ENCODE measurements at regions not wholly inside any gene's neighbourhood (a gene's known extent, or its start where the extent isn't known, plus 50 kb on each side); places are given as distances from the start of the nearest gene placed in this dataset.

DNA sequence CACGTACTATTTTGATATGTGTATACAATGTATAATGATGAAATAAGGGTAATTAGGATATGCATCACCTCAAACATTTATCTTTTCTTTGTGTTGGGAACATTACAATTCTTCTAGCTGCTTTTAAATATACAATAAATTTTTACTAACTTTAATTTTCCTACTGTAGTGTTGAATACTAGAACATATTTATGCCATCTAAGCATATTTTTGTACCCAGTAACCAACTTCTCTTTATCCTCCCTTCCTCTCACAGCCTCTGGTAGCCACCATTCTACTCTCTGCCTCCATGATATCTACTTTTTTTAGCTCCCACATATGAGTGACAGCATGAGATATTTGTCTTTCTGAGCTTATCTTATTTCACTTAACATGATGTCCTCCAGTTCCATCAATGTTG is 468.0 kb downstream of the COL11A1 start:
- no peak overlapping the region for H3K27ac ChIP-seq (ENCODE audit: low read depth in 1 of 2, low read length in 1 of 2)
- H3K27me3 ChIP-seq (ENCODE audit: control insufficient read depth in 2 of 2, insufficient read depth in 1 of 2, low read length in 1 of 2), result no peaks in the 10 kb centered on the region
- no peak overlapping the region for H3K4me3 ChIP-seq (ENCODE audit: low read length in 2 of 2)
- no peaks in the 10 kb centered on the region for H3K36me3 ChIP-seq (ENCODE audit: control insufficient read depth in 2 of 2, insufficient read depth in 2 of 2, low read length in 1 of 2)
- 92% methylated on average over 1 of the region's 1 CpG for WGBS
- no peak for DNase-seq (ENCODE audit: low read depth in 6 of 9, low spot score in 9 of 9)
- no peaks in the 10 kb centered on the region for H3K9me3 ChIP-seq (ENCODE audit: control insufficient read depth in 2 of 2, insufficient read depth in 1 of 2, low read length in 1 of 2)
- no peaks in the 10 kb centered on the region for H3K4me1 ChIP-seq (ENCODE audit: control insufficient read depth in 2 of 2, insufficient read depth in 2 of 2, low read length in 2 of 2)

DNA sequence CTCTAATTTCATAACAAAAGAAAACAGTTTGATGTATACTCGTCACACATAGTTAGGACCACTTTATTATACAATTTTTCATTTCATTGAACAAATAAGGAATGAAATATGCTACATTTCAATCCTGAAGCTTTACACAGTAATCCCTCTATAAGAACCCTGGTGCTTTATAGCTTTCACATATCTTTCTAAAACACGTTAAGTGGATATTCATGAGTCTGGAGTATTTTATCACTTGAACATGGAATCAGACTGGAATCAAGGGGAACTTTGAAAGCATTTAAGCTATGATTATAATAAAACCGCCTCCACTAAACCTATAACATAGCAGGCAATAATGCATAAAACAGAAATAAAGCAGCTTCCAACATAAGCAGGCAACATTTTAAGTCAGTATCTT is 476.6 kb downstream of the COL11A1 start:
- Histone ChIP-seq H3K9me3 (ENCODE audit: control insufficient read depth in 2 of 2, insufficient read depth in 1 of 2, low read length in 1 of 2) (no peaks in the 10 kb centered on the region), H3K36me3 (ENCODE audit: control insufficient read depth in 2 of 2, insufficient read depth in 2 of 2, low read length in 1 of 2) (no peaks in the 10 kb centered on the region), H3K27ac (ENCODE audit: low read depth in 1 of 2, low read length in 1 of 2) (no peak overlapping the region), H3K27me3 (ENCODE audit: control insufficient read depth in 2 of 2, insufficient read depth in 1 of 2, low read length in 1 of 2) (no peaks in the 10 kb centered on the region), H3K4me3 (ENCODE audit: low read length in 2 of 2) (no peak overlapping the region), H3K4me1 (ENCODE audit: control insufficient read depth in 2 of 2, insufficient read depth in 2 of 2, low read length in 2 of 2) (no peaks in the 10 kb centered on the region)
- WGBS, result 88% methylated on average over 3 of the region's 3 CpGs
- no peak for DNase-seq (ENCODE audit: low read depth in 6 of 9, low spot score in 9 of 9)

DNA sequence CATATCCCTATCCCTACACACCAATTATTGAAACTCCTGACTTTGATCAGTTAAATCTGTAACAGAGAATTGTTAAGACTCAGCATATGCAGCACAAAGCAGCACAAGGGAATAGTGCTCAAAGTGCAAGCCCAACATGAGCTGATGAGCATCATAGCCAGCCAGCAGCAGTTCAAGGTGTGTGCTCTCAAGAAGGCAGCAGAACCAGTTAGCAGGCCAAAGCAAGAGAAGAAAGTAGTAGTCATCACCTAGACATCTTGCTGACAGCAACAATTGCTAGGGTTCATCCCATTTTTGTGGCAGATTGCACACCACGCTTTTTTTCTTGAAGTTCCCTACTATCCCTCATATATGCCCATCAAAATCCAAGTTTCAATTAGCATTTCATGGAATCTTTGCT is 478.3 kb downstream of the COL11A1 start:
- no peak for DNase-seq (ENCODE audit: low read depth in 6 of 9, low spot score in 9 of 9)
- no peak overlapping the region for H3K27ac ChIP-seq (ENCODE audit: low read depth in 1 of 2, low read length in 1 of 2)

DNA sequence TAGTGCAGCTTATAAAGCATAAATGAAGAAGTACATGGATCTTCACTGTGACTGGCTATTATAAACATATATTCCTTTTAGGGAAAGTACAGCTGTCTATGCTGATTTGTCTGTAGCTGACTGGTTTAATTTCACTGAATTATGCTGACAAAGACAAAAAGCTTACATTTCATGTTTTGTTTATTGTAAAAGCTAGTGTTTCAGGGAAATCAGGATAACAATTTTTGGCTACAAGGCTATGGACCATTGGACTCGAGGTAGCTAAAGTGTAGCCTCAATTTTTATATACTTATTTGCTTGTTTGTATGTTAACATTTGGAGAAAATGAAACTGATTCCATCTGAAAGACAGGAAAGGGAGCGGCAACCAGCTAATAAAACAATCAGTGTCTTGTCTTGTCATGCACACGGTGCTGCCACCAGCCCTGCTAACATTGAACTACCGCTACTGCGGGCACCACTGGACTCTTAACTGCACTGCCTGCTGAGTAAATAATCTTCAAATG is 480.2 kb downstream of the COL11A1 start:
- WGBS, result 80% methylated on average over 5 of the region's 5 CpGs
- DNase-seq (ENCODE audit: low read depth in 6 of 9, low spot score in 9 of 9), result no peak
- no peak overlapping the region for H3K4me3 ChIP-seq (ENCODE audit: low read length in 2 of 2)

More for the DNA sequence above, 478.3 kb downstream of the COL11A1 start:
- Histone ChIP-seq H3K4me3 (ENCODE audit: low read length in 2 of 2) (no peak overlapping the region), H3K4me1 (ENCODE audit: control insufficient read depth in 2 of 2, insufficient read depth in 2 of 2, low read length in 2 of 2) (no peaks in the 10 kb centered on the region), H3K9me3 (ENCODE audit: control insufficient read depth in 2 of 2, insufficient read depth in 1 of 2, low read length in 1 of 2) (no peaks in the 10 kb centered on the region), H3K27me3 (ENCODE audit: control insufficient read depth in 2 of 2, insufficient read depth in 1 of 2, low read length in 1 of 2) (no peaks in the 10 kb centered on the region), H3K36me3 (ENCODE audit: control insufficient read depth in 2 of 2, insufficient read depth in 2 of 2, low read length in 1 of 2) (no peaks in the 10 kb centered on the region)
- WGBS, result 94% methylated on average over 1 of the region's 1 CpG

DNA sequence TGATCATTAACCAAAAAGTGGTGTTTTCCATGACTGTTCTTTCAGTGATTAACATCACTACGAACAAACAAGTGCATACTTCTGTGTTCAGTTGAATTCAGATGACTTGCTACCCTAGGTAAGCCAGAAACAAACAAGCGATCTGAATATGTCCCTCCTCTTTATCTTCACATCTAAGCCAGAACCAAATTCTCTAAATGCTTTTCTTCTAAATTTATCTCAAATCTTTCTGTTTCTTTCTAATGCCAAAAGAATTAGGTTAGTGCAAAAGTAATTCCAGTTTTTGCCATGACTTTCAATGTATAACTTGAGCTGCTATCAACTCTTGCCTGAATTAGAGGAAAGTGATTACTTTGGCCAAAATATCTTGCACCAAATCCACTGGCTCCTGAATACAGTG is 481.2 kb downstream of the COL11A1 start:
- H3K4me3 ChIP-seq (ENCODE audit: low read length in 2 of 2), result no peak overlapping the region
- no peaks in the 10 kb centered on the region for H3K9me3 ChIP-seq (ENCODE audit: control insufficient read depth in 2 of 2, insufficient read depth in 1 of 2, low read length in 1 of 2)
- H3K27me3 ChIP-seq (ENCODE audit: control insufficient read depth in 2 of 2, insufficient read depth in 1 of 2, low read length in 1 of 2), result no peaks in the 10 kb centered on the region
- no peaks in the 10 kb centered on the region for H3K36me3 ChIP-seq (ENCODE audit: control insufficient read depth in 2 of 2, insufficient read depth in 2 of 2, low read length in 1 of 2)
- 88% methylated on average over 2 of the region's 2 CpGs for WGBS
- no peaks in the 10 kb centered on the region for H3K4me1 ChIP-seq (ENCODE audit: control insufficient read depth in 2 of 2, insufficient read depth in 2 of 2, low read length in 2 of 2)
- H3K27ac ChIP-seq (ENCODE audit: low read depth in 1 of 2, low read length in 1 of 2), result no peak overlapping the region
- no peak for DNase-seq (ENCODE audit: low read depth in 6 of 9, low spot score in 9 of 9)

More for the DNA sequence above, 480.2 kb downstream of the COL11A1 start:
- Histone ChIP-seq H3K4me1 (ENCODE audit: control insufficient read depth in 2 of 2, insufficient read depth in 2 of 2, low read length in 2 of 2) (no peaks in the 10 kb centered on the region), H3K36me3 (ENCODE audit: control insufficient read depth in 2 of 2, insufficient read depth in 2 of 2, low read length in 1 of 2) (no peaks in the 10 kb centered on the region), H3K27me3 (ENCODE audit: control insufficient read depth in 2 of 2, insufficient read depth in 1 of 2, low read length in 1 of 2) (no peaks in the 10 kb centered on the region), H3K27ac (ENCODE audit: low read depth in 1 of 2, low read length in 1 of 2) (no peak overlapping the region), H3K9me3 (ENCODE audit: control insufficient read depth in 2 of 2, insufficient read depth in 1 of 2, low read length in 1 of 2) (no peaks in the 10 kb centered on the region)

DNA sequence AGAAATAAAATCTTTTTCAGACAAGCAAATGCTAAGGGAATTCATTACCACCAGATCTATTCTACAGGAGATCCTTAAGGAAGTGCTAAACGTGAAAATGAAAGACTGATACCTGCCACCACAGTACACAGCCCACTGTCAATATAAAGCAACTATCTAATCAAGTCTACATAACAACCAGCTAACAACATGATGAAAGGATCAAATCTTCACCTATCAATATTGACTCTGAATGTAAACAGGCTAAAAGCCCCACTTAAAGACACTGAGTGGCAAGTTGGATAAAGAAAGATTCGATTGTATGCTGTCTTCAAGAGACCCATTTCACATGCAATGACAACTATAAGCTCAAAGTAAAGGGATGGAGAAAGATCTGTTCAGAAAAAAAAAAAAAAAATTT is 492.4 kb downstream of the COL11A1 start:
- WGBS, result 59% methylated on average over 2 of the region's 2 CpGs
- H3K27ac ChIP-seq (ENCODE audit: low read depth in 1 of 2, low read length in 1 of 2), result no peak overlapping the region
- H3K9me3 ChIP-seq (ENCODE audit: control insufficient read depth in 2 of 2, insufficient read depth in 1 of 2, low read length in 1 of 2), result no peaks in the 10 kb centered on the region
- no peaks in the 10 kb centered on the region for H3K4me1 ChIP-seq (ENCODE audit: control insufficient read depth in 2 of 2, insufficient read depth in 2 of 2, low read length in 2 of 2)
- no peak overlapping the region for H3K4me3 ChIP-seq (ENCODE audit: low read length in 2 of 2)
- no peaks in the 10 kb centered on the region for H3K27me3 ChIP-seq (ENCODE audit: control insufficient read depth in 2 of 2, insufficient read depth in 1 of 2, low read length in 1 of 2)
- H3K36me3 ChIP-seq (ENCODE audit: control insufficient read depth in 2 of 2, insufficient read depth in 2 of 2, low read length in 1 of 2), result no peaks in the 10 kb centered on the region
- no peak for DNase-seq (ENCODE audit: low read depth in 6 of 9, low spot score in 9 of 9)

DNA sequence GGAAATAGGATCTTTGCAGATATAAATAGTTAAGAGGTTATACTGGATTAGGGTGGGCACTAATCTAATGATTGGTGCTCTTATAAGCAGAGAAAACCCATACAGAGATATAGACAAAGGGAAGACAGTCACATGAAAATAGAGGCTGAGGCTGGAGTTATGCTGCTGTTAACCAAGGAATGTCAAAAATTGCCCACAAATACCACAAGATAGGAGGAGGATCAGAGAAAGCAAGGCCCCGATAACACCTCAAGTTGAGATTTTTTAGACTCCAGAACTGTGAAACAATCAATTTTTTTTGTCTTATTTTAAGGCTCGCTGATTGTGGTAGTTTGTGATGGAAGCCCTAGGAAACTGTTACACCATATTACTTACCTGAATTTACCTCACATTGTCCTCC is 513.2 kb downstream of the COL11A1 start:
- 97% methylated on average over 2 of the region's 2 CpGs for WGBS
- Histone ChIP-seq H3K4me1 (ENCODE audit: control insufficient read depth in 2 of 2, insufficient read depth in 2 of 2, low read length in 2 of 2) (no peaks in the 10 kb centered on the region), H3K27ac (ENCODE audit: low read depth in 1 of 2, low read length in 1 of 2) (no peak overlapping the region)

DNA sequence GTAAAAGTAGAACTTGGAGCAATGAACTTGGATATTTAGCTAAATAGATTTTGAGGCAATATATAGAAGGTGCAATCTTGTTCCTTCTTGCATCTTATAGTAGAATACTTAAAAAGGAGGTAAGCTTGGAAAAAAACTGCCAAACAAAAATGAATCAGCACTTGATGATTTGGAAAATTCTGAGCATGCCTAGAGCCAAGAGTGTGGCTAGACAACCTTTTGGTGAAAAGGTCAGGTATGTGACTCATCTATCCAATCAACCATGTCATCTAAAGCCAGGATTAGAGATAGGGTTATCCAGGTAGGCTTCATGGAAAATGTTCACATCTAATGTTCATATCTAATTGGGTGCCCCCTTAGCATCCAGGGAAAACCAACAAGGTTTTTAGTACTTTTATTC is 515.0 kb downstream of the COL11A1 start:
- Histone ChIP-seq H3K36me3 (ENCODE audit: control insufficient read depth in 2 of 2, insufficient read depth in 2 of 2, low read length in 1 of 2) (no peaks in the 10 kb centered on the region), H3K27ac (ENCODE audit: low read depth in 1 of 2, low read length in 1 of 2) (no peak overlapping the region), H3K4me3 (ENCODE audit: low read length in 2 of 2) (no peak overlapping the region), H3K4me1 (ENCODE audit: control insufficient read depth in 2 of 2, insufficient read depth in 2 of 2, low read length in 2 of 2) (no peaks in the 10 kb centered on the region), H3K9me3 (ENCODE audit: control insufficient read depth in 2 of 2, insufficient read depth in 1 of 2, low read length in 1 of 2) (no peaks in the 10 kb centered on the region), H3K27me3 (ENCODE audit: control insufficient read depth in 2 of 2, insufficient read depth in 1 of 2, low read length in 1 of 2) (no peaks in the 10 kb centered on the region)
- DNase-seq (ENCODE audit: low read depth in 6 of 9, low spot score in 9 of 9), result no peak

More for the DNA sequence above, 513.2 kb downstream of the COL11A1 start:
- no peaks in the 10 kb centered on the region for H3K36me3 ChIP-seq (ENCODE audit: control insufficient read depth in 2 of 2, insufficient read depth in 2 of 2, low read length in 1 of 2)
- DNase-seq (ENCODE audit: low read depth in 6 of 9, low spot score in 9 of 9), result no peak
- H3K4me3 ChIP-seq (ENCODE audit: low read length in 2 of 2), result no peak overlapping the region
- H3K9me3 ChIP-seq (ENCODE audit: control insufficient read depth in 2 of 2, insufficient read depth in 1 of 2, low read length in 1 of 2), result no peaks in the 10 kb centered on the region
- no peaks in the 10 kb centered on the region for H3K27me3 ChIP-seq (ENCODE audit: control insufficient read depth in 2 of 2, insufficient read depth in 1 of 2, low read length in 1 of 2)

DNA sequence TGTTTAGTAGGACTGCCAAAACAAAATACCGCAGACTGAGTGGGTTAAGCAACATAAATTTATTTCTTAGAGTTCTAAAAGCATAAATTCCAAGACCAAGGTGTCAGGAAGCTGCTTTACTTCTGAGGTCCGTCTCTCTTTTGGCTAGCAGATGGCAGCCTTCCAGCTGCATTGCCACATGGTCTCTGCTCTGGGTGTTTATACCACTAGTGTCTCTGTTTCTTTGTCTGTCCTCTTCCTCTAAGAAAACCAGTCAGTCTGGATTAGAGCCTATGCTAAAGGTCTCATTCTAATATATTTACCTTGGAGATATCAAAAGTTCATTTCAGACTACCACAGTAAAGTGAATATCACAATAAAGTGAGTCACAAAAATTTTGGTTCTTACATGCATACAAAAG is 519.8 kb downstream of the COL11A1 start:
- no peak overlapping the region for H3K4me3 ChIP-seq (ENCODE audit: low read length in 2 of 2)
- no peak overlapping the region for H3K27ac ChIP-seq (ENCODE audit: low read depth in 1 of 2, low read length in 1 of 2)
- H3K27me3 ChIP-seq (ENCODE audit: control insufficient read depth in 2 of 2, insufficient read depth in 1 of 2, low read length in 1 of 2), result no peaks in the 10 kb centered on the region
- DNase-seq (ENCODE audit: low read depth in 6 of 9, low spot score in 9 of 9), result no peak
- WGBS, result 66% methylated on average over 2 of the region's 2 CpGs
- no peaks in the 10 kb centered on the region for H3K36me3 ChIP-seq (ENCODE audit: control insufficient read depth in 2 of 2, insufficient read depth in 2 of 2, low read length in 1 of 2)
- H3K9me3 ChIP-seq (ENCODE audit: control insufficient read depth in 2 of 2, insufficient read depth in 1 of 2, low read length in 1 of 2), result no peaks in the 10 kb centered on the region
- no peaks in the 10 kb centered on the region for H3K4me1 ChIP-seq (ENCODE audit: control insufficient read depth in 2 of 2, insufficient read depth in 2 of 2, low read length in 2 of 2)

DNA sequence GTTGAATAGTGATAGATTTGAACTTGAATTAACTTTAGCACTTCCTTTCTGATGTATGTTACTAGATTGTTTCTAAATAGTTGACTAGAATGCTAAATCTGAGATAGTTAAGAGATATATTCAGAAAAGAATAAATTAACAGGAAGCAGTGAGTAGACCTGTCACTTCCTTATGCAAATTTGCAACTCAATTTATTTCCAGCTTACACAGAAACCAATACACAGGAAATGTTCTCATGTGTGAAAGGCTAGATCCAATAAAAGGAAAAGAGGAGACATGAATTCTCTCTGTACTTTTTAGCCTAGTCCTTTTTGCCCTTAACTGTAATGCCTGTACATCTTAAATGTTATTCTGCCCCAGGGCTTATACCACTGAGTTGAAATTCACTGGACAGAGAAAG is 522.3 kb downstream of the COL11A1 start:
- H3K9me3 ChIP-seq (ENCODE audit: control insufficient read depth in 2 of 2, insufficient read depth in 1 of 2, low read length in 1 of 2), result no peaks in the 10 kb centered on the region
- no peak for DNase-seq (ENCODE audit: low read depth in 6 of 9, low spot score in 9 of 9)
- H3K36me3 ChIP-seq (ENCODE audit: control insufficient read depth in 2 of 2, insufficient read depth in 2 of 2, low read length in 1 of 2), result no peaks in the 10 kb centered on the region
- no peaks in the 10 kb centered on the region for H3K27me3 ChIP-seq (ENCODE audit: control insufficient read depth in 2 of 2, insufficient read depth in 1 of 2, low read length in 1 of 2)
- no peak overlapping the region for H3K27ac ChIP-seq (ENCODE audit: low read depth in 1 of 2, low read length in 1 of 2)
- H3K4me1 ChIP-seq (ENCODE audit: control insufficient read depth in 2 of 2, insufficient read depth in 2 of 2, low read length in 2 of 2), result no peaks in the 10 kb centered on the region
- no peak overlapping the region for H3K4me3 ChIP-seq (ENCODE audit: low read length in 2 of 2)

All from thymus (tissue), 11 donors.